Esophagus muscularis mucosa (tissue), 4 donors: ENCODE measurements at regions not wholly inside any gene's neighbourhood (a gene's known extent, or its start where the extent isn't known, plus 50 kb on each side); places are given as distances from the start of the nearest gene placed in this dataset.

ENCODE experiments used
- EP300 ChIP-seq: sonication (generic); formaldehyde crosslinking; IDR thresholded peaks from one replicate; pipeline ENCODE4 v1.6.1; 2017; ENCODE audit warnings: antibody characterized with exemption
- POLR2A ChIP-seq: fragments of 450-650 bp; IDR thresholded peaks from one replicate; pipeline ENCODE4 v1.6.1; 2017; ENCODE audit warnings: antibody characterized with exemption, moderate library complexity, mild to moderate bottlenecking, low read depth
- POLR2AphosphoS5 ChIP-seq, 2 donors: sonication (generic); formaldehyde crosslinking; IDR thresholded peaks; one replicate each; pipeline ENCODE4 v1.6.1; 2017; ENCODE audit warnings: antibody characterized with exemption in 2 of 2
- TF ChIP-seq, protein P1 (sequence below), 3 experiments: fragments of 200-600 bp in 2 of 3; fragments of 450-650 bp in 1 of 3; sonication (generic) in 2 of 3; IDR thresholded peaks; one replicate each; pipeline ENCODE4 v1.5.1; 2017 to 2019; ENCODE audit warnings: antibody characterized with exemption in 3 of 3, mild to moderate bottlenecking in 2 of 3, moderate library complexity in 1 of 3

DNA sequence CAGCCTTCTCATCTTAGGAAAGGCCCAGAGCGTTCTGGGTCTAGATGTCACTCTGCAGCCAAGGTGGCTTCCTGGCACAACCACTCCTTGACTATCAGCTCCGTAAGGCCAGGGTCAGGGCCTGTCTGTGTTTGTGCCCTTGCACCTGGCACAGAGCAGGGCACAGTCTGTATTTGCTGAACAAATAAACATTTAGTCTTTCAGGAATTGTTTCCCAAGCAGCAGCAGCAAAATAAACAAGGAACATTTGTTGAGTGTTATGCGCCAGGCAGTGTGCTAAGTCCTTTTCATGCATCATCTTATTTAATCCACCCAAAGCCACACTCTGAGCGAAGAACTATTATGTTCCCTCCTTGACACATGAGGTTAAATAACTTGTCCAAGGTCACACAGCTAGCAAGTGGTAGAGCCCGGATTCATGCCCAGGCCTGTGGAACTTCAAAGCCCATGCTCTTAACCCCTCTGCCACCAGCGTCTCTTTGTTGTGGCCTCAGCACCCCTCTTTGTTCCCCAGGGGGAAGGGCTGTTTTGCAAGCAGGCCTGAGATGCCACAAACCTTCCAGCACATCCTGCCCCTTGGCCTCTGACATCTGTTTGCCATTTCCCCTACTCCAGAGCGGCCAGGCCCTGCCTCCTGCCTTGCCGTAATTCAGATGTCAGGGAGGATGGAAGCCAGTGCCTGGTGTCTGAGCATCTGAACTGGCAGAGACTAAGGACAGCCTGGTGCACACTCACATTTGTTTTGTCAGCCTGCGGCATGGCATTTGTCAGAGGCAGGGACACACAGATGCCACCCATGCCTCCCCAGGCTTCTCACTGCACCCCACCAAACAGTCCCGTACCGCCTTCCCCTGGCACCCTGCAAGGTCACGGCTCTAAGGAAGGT lies 325.8 kb upstream of the ZMIZ1 start:
- TF ChIP-seq, protein P1, sequence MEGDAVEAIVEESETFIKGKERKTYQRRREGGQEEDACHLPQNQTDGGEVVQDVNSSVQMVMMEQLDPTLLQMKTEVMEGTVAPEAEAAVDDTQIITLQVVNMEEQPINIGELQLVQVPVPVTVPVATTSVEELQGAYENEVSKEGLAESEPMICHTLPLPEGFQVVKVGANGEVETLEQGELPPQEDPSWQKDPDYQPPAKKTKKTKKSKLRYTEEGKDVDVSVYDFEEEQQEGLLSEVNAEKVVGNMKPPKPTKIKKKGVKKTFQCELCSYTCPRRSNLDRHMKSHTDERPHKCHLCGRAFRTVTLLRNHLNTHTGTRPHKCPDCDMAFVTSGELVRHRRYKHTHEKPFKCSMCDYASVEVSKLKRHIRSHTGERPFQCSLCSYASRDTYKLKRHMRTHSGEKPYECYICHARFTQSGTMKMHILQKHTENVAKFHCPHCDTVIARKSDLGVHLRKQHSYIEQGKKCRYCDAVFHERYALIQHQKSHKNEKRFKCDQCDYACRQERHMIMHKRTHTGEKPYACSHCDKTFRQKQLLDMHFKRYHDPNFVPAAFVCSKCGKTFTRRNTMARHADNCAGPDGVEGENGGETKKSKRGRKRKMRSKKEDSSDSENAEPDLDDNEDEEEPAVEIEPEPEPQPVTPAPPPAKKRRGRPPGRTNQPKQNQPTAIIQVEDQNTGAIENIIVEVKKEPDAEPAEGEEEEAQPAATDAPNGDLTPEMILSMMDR (IDR thresholded peaks at IDR 0.05): no peak
- TF ChIP-seq POLR2AphosphoS5 (IDR thresholded peaks at IDR 0.05) (no peak), POLR2A (no peak), EP300 (no peak)
